Mesendoderm (in vitro differentiated cells): ENCODE measurements at regions not wholly inside any gene's neighbourhood (a gene's known extent, or its start where the extent isn't known, plus 50 kb on each side); places are given as distances from the start of the nearest gene placed in this dataset.

Source experiments
- DNase-seq: peaks from one replicate; pipeline ENCODE4 v3.0.0; 2013
- H2AK5ac ChIP-seq: 2 replicates; pipeline ENCODE4 v1.6.1; 2013; ENCODE audit warnings: low read length, inconsistent platforms
- H2BK120ac ChIP-seq: 2 replicates; pipeline ENCODE4 v1.6.1; 2013; ENCODE audit warnings: low read depth, mild to moderate bottlenecking, low read length, moderate library complexity, mixed read lengths
- H2BK15ac ChIP-seq: replicated peaks from 2 replicates; pipeline ENCODE4 v1.6.1; 2013; ENCODE audit warnings: low read depth, mild to moderate bottlenecking, moderate library complexity
- H2BK5ac ChIP-seq: 2 replicates; pipeline ENCODE4 v1.6.1; 2013; ENCODE audit warnings: low read length, inconsistent platforms
- H3K18ac ChIP-seq: 2 replicates; pipeline ENCODE4 v1.6.1; 2013; ENCODE audit warnings: mild to moderate bottlenecking, low read length, mixed read lengths
- H3K23ac ChIP-seq: one replicate; pipeline ENCODE4 v1.6.1; 2013; ENCODE audit warnings: low read length
- H3K27ac ChIP-seq: 2 replicates; pipeline ENCODE4 v1.5.1; 2013; ENCODE audit warnings: low read depth, mild to moderate bottlenecking, inconsistent platforms, low read length, moderate library complexity
- H3K27me3 ChIP-seq: 2 replicates; pipeline ENCODE4 v1.6.1; 2013; ENCODE audit warnings: low read length, control low read depth, mild to moderate bottlenecking, inconsistent platforms; ENCODE audit not compliant: insufficient read depth, poor library complexity
- H3K36me3 ChIP-seq: 2 replicates; pipeline ENCODE4 v1.6.1; 2013; ENCODE audit warnings: low read length, inconsistent platforms; ENCODE audit not compliant: control insufficient read depth, insufficient read depth
- H3K4ac ChIP-seq: one replicate; pipeline ENCODE4 v1.6.1; 2013; ENCODE audit warnings: low read depth, mild to moderate bottlenecking, low read length, moderate library complexity
- H3K4me1 ChIP-seq: 2 replicates; pipeline ENCODE4 v1.6.1; 2013; ENCODE audit warnings: low read depth, low read length, inconsistent platforms; ENCODE audit not compliant: control insufficient read depth
- H3K4me2 ChIP-seq: 2 replicates; pipeline ENCODE4 v1.6.1; 2013; ENCODE audit warnings: low read length
- H3K4me3 ChIP-seq: 2 replicates; pipeline ENCODE4 v1.5.1; 2013; ENCODE audit warnings: mild to moderate bottlenecking, low read length
- H3K56ac ChIP-seq: one replicate; pipeline ENCODE4 v1.6.1; 2013; ENCODE audit warnings: low read length
- H3K79me1 ChIP-seq: 2 replicates; pipeline ENCODE4 v1.6.1; 2013; ENCODE audit warnings: low read length, inconsistent platforms
- H3K79me2 ChIP-seq: 2 replicates; pipeline ENCODE4 v1.6.1; 2013; ENCODE audit warnings: mild to moderate bottlenecking, low read length; ENCODE audit not compliant: control insufficient read depth, insufficient read depth
- H3K9ac ChIP-seq: 2 replicates; pipeline ENCODE4 v1.6.1; 2013; ENCODE audit warnings: low read length, inconsistent platforms
- H4K5ac ChIP-seq: one replicate; pipeline ENCODE4 v1.6.1; 2013; ENCODE audit warnings: low read length
- H4K8ac ChIP-seq: one replicate; pipeline ENCODE4 v1.6.1; 2013; ENCODE audit warnings: low read depth, mild to moderate bottlenecking, control low read depth, low read length, moderate library complexity
- WGBS: extraction: QIAGEN DNeasy Blood & Tissue Kit; methylation state at CpG from one replicate; pipeline ENCODE4 v1.1.7; 2013; ENCODE audit warnings: low lambda C conversion rate, missing lambda C conversion rate; ENCODE audit not compliant: insufficient coverage; ENCODE audit errors: extremely low coverage; 5-methylcytosine and 5-hydroxymethylcytosine counted together

DNA sequence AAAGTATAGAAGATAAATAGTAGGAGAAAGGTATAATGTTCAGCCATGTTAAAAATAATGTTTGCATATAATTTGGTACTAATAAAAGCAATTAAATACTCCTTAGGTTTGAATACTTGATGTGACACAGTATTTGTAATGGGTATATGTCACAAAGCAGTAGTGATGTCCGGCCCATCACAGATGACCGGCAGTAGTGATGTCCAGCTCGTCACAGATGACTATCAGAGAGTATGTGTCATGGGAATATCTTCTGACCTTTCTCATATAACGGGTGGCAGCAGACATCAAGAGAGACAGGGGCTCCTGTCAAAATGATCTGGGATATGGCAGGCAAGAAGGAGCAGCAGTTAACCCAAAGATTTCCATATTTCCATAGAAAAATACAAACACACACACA lies 477.4 kb upstream of the KLF6 start:
- Histone ChIP-seq H3K27ac (no peak overlapping the region), H3K4me2 (no peak overlapping the region), H3K36me3 (no peaks in the 10 kb centered on the region), H2BK5ac (no peak overlapping the region), H3K4ac (no peak overlapping the region), H2BK120ac (no peak overlapping the region), H3K27me3 (no peaks in the 10 kb centered on the region), H2BK15ac (no peak overlapping the region), H3K56ac (no peak overlapping the region), H3K18ac (no peak overlapping the region), H3K23ac (no peak overlapping the region), H3K79me1 (no peaks in the 10 kb centered on the region), H4K5ac (no peak overlapping the region), H4K8ac (no peak overlapping the region), H3K9ac (no peak overlapping the region), H3K79me2 (no peaks in the 10 kb centered on the region), H2AK5ac (no peak overlapping the region), H3K4me1 (no peaks in the 10 kb centered on the region), H3K4me3 (no peak overlapping the region)
- no CpG with 5 or more reads among the region's 4 CpGs for WGBS
- DNase-seq: no peak

DNA sequence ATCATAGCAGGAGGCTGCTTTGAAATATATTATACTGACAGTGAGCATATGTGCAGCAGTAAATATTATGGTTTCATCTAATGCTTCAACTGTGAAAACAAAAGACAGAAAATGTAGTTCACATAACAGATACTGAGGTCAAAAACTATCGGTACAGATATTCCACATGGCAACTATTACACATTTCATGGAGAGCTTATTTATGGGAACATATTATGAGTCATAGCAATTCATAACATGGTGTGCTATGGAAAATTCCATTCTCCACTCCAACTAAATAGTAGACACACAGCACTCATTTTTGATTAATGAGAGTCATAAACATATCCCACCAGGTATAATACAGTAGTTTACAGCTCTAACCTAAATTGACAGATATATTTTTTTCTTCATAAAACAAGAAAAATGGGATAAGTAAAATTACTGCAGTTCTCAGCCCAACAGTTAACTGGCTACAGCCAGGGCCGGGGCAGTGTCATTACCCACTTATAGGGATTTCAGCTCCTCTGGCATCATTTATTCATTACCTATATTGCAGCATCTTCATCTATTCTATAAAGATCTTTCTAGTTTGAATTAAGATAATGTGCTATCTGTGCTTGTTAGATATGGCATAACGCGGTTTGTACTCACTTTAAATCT lies 475.6 kb upstream of the KLF6 start:
- H2BK120ac ChIP-seq: no peak overlapping the region
- DNase-seq: no peak
- H2BK5ac ChIP-seq: no peak overlapping the region
- no peaks in the 10 kb centered on the region for H3K36me3 ChIP-seq
- WGBS: no CpG with 5 or more reads among the region's 4 CpGs
- no peak overlapping the region for H3K9ac ChIP-seq
- H3K23ac ChIP-seq: no peak overlapping the region
- no peaks in the 10 kb centered on the region for H3K4me1 ChIP-seq
- no peaks in the 10 kb centered on the region for H3K79me2 ChIP-seq
- H3K4me3 ChIP-seq: no peak overlapping the region
- H4K8ac ChIP-seq: no peak overlapping the region
- no peaks in the 10 kb centered on the region for H3K79me1 ChIP-seq
- H2BK15ac ChIP-seq: no peak overlapping the region
- H3K4ac ChIP-seq: no peak overlapping the region
- no peak overlapping the region for H4K5ac ChIP-seq
- H3K27ac ChIP-seq: no peak overlapping the region
- H2AK5ac ChIP-seq: no peak overlapping the region
- H3K56ac ChIP-seq: no peak overlapping the region
- no peak overlapping the region for H3K18ac ChIP-seq
- H3K27me3 ChIP-seq: no peaks in the 10 kb centered on the region
- no peak overlapping the region for H3K4me2 ChIP-seq

DNA sequence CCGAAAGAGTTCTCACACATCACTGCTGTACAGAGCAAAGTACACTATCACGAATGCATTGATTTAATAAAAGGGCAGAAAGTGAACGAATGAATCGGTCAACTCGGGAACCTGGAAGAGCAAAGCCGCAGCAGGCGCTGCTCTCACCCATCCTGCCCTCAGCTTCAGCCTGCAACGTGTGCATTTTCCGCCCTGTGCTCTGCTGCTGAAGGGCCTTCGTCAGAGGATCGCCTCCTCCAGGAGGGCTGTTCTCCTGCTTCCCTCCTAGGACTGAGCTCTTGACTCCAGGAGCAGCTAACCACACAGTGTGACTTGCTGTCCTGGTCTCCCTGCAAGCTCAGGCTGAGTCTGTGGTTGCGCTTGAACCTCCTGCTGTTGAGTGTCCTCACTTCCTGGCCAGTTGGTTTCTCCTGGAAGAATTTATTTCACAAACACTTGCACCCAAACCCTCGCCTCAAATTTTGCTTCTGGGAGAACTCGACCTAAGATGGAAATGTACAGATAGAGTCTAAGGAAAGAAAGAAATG lies 473.0 kb upstream of the KLF6 start:
- Histone ChIP-seq H2AK5ac (no peak overlapping the region), H3K4me1 (no peaks in the 10 kb centered on the region), H3K27ac (no peak overlapping the region), H3K27me3 (no peaks in the 10 kb centered on the region), H2BK120ac (no peak overlapping the region), H3K4ac (no peak overlapping the region), H2BK5ac (no peak overlapping the region), H3K4me3 (no peak overlapping the region), H3K9ac (no peak overlapping the region), H4K8ac (no peak overlapping the region), H4K5ac (no peak overlapping the region), H2BK15ac (no peak overlapping the region), H3K4me2 (no peak overlapping the region), H3K18ac (no peak overlapping the region), H3K56ac (no peak overlapping the region), H3K79me2 (no peaks in the 10 kb centered on the region), H3K79me1 (no peaks in the 10 kb centered on the region), H3K36me3 (no peaks in the 10 kb centered on the region), H3K23ac (no peak overlapping the region)
- no CpG with 5 or more reads among the region's 14 CpGs for WGBS
- no peak for DNase-seq

DNA sequence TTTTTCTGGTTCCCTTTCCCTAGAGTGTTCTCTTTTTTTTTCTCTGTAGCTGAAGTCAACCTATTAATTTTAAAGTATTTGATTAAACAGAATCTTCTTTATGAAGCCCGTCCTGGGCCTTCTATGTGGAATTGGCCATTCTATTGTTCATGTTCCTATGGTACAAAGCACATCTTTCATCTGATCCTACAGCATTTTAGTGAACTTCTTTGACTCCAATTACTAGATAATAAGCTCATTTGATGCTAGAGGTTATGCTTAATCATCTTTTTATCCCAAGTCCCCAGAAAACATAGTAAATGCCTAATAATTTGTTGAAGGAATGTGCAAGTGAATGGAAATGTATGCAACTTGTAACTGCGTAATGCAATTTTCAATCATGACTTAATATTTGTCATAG lies 472.0 kb upstream of the KLF6 start:
- H3K27ac ChIP-seq: no peak overlapping the region
- H3K9ac ChIP-seq: no peak overlapping the region
- no peak overlapping the region for H3K23ac ChIP-seq

DNA sequence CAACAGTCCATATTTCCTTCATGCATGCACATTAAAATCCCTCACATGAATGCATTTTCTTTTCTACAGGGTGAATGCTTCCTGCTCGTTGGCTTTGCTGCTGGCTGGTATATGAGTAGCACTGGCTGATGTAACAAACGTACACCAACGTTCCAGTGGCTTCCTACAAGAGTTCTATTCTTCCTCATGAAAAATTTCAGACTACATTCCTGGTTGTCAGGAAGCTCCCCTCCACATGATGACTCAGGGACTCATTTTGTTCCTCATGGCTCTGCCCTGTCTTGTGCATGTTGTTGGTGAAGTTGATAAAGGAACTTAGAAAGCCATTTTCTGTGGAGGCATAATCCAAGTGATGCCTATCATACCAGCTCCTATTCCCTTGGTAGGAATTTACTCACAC lies 470.7 kb upstream of the KLF6 start:
- no peak overlapping the region for H3K56ac ChIP-seq
- no peak overlapping the region for H2BK5ac ChIP-seq
- H3K23ac ChIP-seq: no peak overlapping the region
- no peak overlapping the region for H2BK15ac ChIP-seq
- no peaks in the 10 kb centered on the region for H3K27me3 ChIP-seq
- H2AK5ac ChIP-seq: no peak overlapping the region
- no peak overlapping the region for H3K4me3 ChIP-seq
- WGBS: no CpG with 5 or more reads among the region's 3 CpGs
- DNase-seq: no peak
- H2BK120ac ChIP-seq: no peak overlapping the region
- no peak overlapping the region for H4K8ac ChIP-seq
- H3K36me3 ChIP-seq: no peaks in the 10 kb centered on the region
- no peaks in the 10 kb centered on the region for H3K4me1 ChIP-seq
- no peak overlapping the region for H3K18ac ChIP-seq
- no peak overlapping the region for H3K9ac ChIP-seq
- H3K79me2 ChIP-seq: no peaks in the 10 kb centered on the region
- no peaks in the 10 kb centered on the region for H3K79me1 ChIP-seq
- no peak overlapping the region for H3K4ac ChIP-seq
- no peak overlapping the region for H4K5ac ChIP-seq
- no peak overlapping the region for H3K27ac ChIP-seq
- no peak overlapping the region for H3K4me2 ChIP-seq

More for the DNA sequence above, 472.0 kb upstream of the KLF6 start:
- Histone ChIP-seq H3K4ac (no peak overlapping the region), H3K79me2 (no peaks in the 10 kb centered on the region), H2BK5ac (no peak overlapping the region), H3K4me3 (no peak overlapping the region), H2BK15ac (no peak overlapping the region), H3K56ac (no peak overlapping the region), H3K36me3 (no peaks in the 10 kb centered on the region), H4K5ac (no peak overlapping the region), H4K8ac (no peak overlapping the region), H3K4me1 (no peaks in the 10 kb centered on the region), H3K18ac (no peak overlapping the region), H3K27me3 (no peaks in the 10 kb centered on the region), H3K4me2 (no peak overlapping the region), H2BK120ac (no peak overlapping the region), H2AK5ac (no peak overlapping the region), H3K79me1 (no peaks in the 10 kb centered on the region)
- no CpG with 5 or more reads among the region's 2 CpGs for WGBS
- DNase-seq: no peak
